Activated T-cell treated with anti-CD3 and anti-CD28 coated beads, Interleukin-2, amount 50 U/mL, for 72 hours (primary cell): ENCODE measurements at regions not wholly inside any gene's neighbourhood (a gene's known extent, or its start where the extent isn't known, plus 50 kb on each side); places are given as distances from the start of the nearest gene placed in this dataset.

Source experiments
- ATAC-seq, 2 donors: fragments of 150-1000 bp; cut with Tn5 transposase; replicated peaks in 1 of 2; 2 replicates each; pipeline ENCODE4 v1.10.0; 2021; ENCODE audit warnings: moderate library complexity in 2 of 2, mild to moderate bottlenecking in 1 of 2
- DNase-seq, 2 donors: peaks; one replicate each; pipeline ENCODE4 v3.0.0; 2021 to 2022; ENCODE audit warnings: mixed read lengths in 1 of 2
- H3K27ac Mint-ChIP-seq: one replicate; pipeline ENCODE4 v1.8.0; 2022; ENCODE audit warnings: mild to moderate bottlenecking, moderate library complexity, mixed read lengths
- H3K27me3 Mint-ChIP-seq: one replicate; pipeline ENCODE4 v1.8.0; 2022; ENCODE audit warnings: low read depth, mixed read lengths
- H3K36me3 Mint-ChIP-seq, 2 donors: one replicate each; pipeline ENCODE4 v1.8.0; 2022; ENCODE audit warnings: mixed read lengths in 2 of 2, mild to moderate bottlenecking in 1 of 2; ENCODE audit not compliant: insufficient read depth in 2 of 2
- H3K4me1 Mint-ChIP-seq: one replicate; pipeline ENCODE4 v1.8.0; 2022; ENCODE audit warnings: low read depth, mixed read lengths
- H3K4me3 Mint-ChIP-seq, 2 donors: one replicate each; pipeline ENCODE4 v1.8.0; 2022; ENCODE audit warnings: mild to moderate bottlenecking in 2 of 2, mixed read lengths in 2 of 2, moderate library complexity in 2 of 2
- H3K9me3 Mint-ChIP-seq, 2 donors: one replicate each; pipeline ENCODE4 v1.8.0; 2022; ENCODE audit warnings: mixed read lengths in 2 of 2

DNA sequence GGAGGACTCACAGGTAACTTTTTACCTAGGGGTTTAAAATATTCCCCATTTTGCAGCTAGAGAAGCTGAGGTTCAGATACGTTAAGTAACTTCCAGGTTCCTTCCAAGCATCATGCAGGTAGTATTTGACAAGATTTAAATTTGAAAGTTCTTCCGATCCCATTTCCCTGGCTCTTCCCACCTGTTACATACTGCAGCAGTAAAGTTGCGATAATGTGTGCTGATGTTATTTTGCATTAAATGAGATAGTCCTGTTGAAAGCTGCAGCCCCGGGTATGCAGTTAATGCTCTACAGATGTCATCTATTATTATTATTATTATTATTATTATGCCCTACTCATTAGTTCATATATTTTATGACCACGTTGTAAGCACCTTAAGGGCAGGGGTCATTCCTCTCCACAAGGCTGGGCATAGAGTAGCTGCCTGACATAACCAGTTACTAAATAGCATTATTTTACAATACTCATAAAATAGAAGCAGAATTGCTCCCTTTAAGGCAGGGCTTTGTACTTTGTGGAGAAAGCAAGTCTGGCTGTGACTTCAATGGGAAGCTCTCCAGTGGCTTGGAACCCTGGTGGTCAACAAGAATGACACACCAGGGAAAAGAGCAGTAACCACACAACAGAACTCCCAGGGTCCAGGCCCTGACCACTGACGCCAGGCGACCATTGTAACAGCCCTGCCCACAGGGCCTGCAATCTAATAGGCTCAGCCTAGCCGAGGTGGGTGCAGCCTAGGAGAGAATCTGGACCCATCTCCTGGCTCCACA, 90.8 kb upstream of the CALM2 start:
- no peak overlapping the region for H3K4me3 Mint-ChIP-seq
- no peaks in the 10 kb centered on the region for H3K4me1 Mint-ChIP-seq
- ATAC-seq (no peak), DNase-seq (no peak)
- H3K9me3 Mint-ChIP-seq: no peaks in the 10 kb centered on the region
- H3K27me3 Mint-ChIP-seq: no peaks in the 10 kb centered on the region
- no peaks in the 10 kb centered on the region for H3K36me3 Mint-ChIP-seq
- no peak overlapping the region for H3K27ac Mint-ChIP-seq

DNA sequence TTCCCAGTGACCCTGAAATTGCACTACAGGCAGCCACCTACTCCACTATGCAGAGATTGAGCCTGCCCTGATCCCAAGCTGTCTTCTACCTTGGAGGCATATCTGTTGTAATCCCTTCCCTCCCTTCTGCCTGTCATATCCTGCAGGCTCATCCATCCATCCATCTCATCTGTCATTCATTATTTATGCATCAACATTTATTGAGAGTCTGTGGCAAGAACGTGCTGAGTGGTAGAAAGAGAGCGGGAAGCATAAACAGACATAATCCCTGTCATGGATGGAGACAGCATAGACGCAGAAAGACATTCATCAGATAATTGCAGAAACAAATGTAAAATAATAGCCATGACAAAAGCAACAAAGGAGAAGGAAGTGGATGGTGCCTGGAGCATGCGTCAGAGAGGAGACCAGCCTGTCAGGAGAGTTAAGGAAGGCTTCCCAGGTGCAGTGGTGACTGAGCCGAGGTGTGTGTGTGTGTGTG, 89.5 kb upstream of the CALM2 start:
- H3K4me1 Mint-ChIP-seq: no peaks in the 10 kb centered on the region
- H3K36me3 Mint-ChIP-seq: no peaks in the 10 kb centered on the region
- no peak overlapping the region for H3K4me3 Mint-ChIP-seq
- DNase-seq (no peak), ATAC-seq (no peak)
- no peaks in the 10 kb centered on the region for H3K9me3 Mint-ChIP-seq
- no peaks in the 10 kb centered on the region for H3K27me3 Mint-ChIP-seq
- H3K27ac Mint-ChIP-seq: no peak overlapping the region

DNA sequence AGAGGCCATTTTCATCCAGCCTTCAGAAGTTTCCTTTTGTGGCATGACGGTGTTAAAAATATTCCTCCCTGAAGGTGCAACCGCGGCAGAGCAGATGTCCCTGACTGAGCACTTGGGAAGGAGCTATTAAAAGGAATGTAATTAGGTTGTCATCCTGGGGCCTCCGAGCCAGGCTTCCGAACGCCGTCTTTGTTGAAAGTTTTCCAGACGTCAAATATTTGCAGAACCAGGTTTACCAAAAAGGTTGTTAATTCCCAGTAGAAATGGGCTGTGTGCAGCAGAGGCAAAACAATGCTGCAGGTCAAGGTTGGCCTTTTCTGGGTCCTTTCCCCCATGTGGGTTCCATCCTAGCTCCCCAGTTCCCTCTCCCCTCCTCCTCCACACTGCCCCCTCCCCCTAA, 88.8 kb upstream of the CALM2 start:
- DNase-seq: no peak
- H3K27me3 Mint-ChIP-seq: no peaks in the 10 kb centered on the region
- H3K27ac Mint-ChIP-seq: no peak overlapping the region
- H3K4me3 Mint-ChIP-seq: no peak overlapping the region
- H3K4me1 Mint-ChIP-seq: no peaks in the 10 kb centered on the region
- H3K36me3 Mint-ChIP-seq: no peaks in the 10 kb centered on the region
- H3K9me3 Mint-ChIP-seq: no peaks in the 10 kb centered on the region
- no peak for ATAC-seq

DNA sequence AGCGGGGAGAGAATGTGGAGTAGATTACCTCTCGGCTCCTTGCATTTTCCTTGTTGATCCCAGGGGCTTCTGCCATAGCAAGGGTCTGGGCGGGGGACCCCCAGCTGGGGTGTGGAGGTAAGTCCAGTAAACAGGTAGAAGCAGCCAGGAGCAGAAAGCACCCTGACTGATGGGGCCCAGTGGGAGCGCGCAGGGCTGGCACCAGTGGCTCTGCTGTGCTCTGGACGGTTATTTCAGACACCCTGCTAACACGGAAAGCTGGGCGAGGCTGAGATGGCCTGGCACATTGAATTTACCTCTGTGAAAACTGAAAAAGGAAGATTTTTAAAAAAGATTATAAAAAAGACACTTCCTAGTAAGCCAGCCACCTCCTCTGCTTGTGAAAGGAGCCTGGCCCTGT, 88.4 kb upstream of the CALM2 start:
- Mint-ChIP-seq H3K27ac (no peak overlapping the region), H3K4me1 (no peaks in the 10 kb centered on the region), H3K9me3 (no peaks in the 10 kb centered on the region), H3K27me3 (no peaks in the 10 kb centered on the region), H3K4me3 (no peak overlapping the region), H3K36me3 (no peaks in the 10 kb centered on the region)
- ATAC-seq (no peak), DNase-seq (no peak)

DNA sequence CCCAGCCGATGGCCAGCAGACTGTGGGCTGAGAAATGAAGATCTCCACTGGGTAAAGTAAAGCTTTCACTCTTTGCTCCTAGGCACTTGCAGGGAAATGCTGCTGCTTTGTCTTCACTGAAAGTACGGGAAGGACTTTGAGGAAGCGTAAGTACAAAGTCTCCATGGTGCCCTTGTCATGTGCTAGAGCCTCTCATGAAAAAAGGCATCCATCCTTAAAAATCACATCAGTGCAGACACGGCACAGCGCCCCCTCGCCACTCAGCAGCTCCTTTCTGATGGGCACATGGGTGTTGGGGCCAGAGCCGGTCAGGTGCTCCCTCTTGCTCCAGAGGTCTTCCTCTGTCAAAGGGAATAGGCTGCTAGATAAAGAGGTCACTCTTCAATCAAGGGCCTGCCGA, 87.8 kb upstream of the CALM2 start:
- Mint-ChIP-seq H3K4me1 (no peaks in the 10 kb centered on the region), H3K27ac (no peak overlapping the region), H3K4me3 (no peak overlapping the region), H3K36me3 (no peaks in the 10 kb centered on the region), H3K9me3 (no peaks in the 10 kb centered on the region), H3K27me3 (no peaks in the 10 kb centered on the region)
- DNase-seq (no peak), ATAC-seq (no peak)

DNA sequence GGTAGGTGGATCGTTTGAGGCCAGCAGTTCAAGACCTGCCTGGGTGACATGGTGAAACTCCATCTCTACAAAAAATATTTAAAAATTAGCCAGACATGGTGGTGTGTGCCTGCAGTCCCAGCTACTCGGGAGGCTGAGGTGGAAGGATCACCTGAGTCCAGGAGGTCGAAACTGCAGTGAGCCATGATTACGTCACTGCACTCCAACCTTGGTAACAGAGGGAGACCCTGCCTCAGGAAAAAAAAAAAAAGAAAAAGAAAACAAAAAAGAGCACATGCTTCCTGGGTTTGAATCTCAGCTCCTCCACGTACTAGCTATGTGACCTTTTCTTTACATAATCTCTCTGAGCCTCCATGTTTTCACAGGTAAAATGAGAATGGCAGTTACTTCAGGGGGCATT, 86.3 kb upstream of the CALM2 start:
- H3K4me3 Mint-ChIP-seq: no peak overlapping the region
- DNase-seq (no peak), ATAC-seq (no peak)
- no peaks in the 10 kb centered on the region for H3K27me3 Mint-ChIP-seq
- no peaks in the 10 kb centered on the region for H3K36me3 Mint-ChIP-seq
- H3K9me3 Mint-ChIP-seq: no peaks in the 10 kb centered on the region
- H3K4me1 Mint-ChIP-seq: no peaks in the 10 kb centered on the region
- no peak overlapping the region for H3K27ac Mint-ChIP-seq

DNA sequence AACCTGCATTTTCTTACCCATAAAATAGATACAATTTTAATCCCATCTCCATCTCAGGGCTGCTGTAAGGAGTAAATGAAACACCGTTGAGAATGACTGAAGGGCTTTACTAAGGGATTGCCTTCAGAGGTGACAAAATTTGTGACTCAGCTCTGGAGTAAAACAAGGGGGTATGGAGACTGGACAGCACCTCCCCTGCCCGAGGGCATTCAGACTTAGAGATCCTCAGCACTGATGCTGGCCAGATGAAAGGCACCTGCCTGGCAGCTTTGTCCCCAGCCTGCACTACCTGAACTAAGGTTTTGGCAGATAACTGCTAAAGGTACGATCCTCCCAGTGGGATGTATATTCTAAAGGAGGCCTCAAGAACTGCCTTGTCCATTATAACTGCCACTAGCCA, 84.7 kb upstream of the CALM2 start:
- no peaks in the 10 kb centered on the region for H3K9me3 Mint-ChIP-seq
- H3K4me3 Mint-ChIP-seq: no peak overlapping the region
- H3K4me1 Mint-ChIP-seq: no peaks in the 10 kb centered on the region
- H3K27me3 Mint-ChIP-seq: no peaks in the 10 kb centered on the region
- no peaks in the 10 kb centered on the region for H3K36me3 Mint-ChIP-seq
- no peak overlapping the region for H3K27ac Mint-ChIP-seq
- ATAC-seq (no peak), DNase-seq (no peak)

DNA sequence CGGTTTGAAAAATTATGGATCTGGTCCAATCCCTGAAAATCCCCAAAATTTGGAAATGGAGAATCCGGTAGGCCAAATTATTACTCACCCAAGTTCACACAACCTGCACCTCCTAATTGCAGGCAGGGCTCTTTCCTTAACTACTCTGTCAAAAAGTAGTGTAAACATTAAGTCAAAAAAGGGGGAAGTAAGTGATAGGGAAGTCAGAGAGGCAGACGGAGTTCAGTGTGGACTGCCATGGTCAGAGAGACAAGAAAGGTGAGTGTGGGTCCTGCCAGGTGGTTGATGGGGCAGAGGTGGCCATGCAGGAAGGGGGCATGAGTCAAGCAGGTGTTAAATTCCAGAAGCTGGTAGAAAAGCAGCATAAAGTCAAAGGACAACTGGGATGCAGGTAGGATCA, 83.5 kb upstream of the CALM2 start:
- H3K4me1 Mint-ChIP-seq: no peaks in the 10 kb centered on the region
- DNase-seq (no peak), ATAC-seq (no peak)

DNA sequence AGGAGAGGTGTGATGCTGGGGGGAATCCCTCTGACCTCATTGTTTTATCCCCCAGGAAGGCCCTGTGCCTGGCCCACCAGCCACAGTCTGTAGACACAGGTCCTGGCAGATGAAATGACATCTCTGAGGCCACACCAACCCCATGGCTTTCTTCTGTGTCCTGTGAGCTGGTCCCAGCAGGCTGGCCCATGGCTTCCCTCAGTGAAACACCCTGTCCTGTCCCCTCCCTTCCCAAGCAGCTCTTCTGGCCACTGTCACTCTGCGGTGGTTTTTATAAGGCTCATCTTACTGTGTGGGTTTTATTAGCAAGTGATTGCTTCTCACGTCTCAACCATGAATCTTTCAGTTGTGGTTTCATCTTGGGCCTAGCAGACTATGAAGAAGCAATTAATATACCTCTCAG, 81.6 kb upstream of the CALM2 start:
- Mint-ChIP-seq H3K9me3 (no peaks in the 10 kb centered on the region), H3K27ac (no peak overlapping the region), H3K4me3 (no peak overlapping the region), H3K36me3 (no peaks in the 10 kb centered on the region), H3K4me1 (no peaks in the 10 kb centered on the region), H3K27me3 (no peaks in the 10 kb centered on the region)
- DNase-seq (no peak), ATAC-seq (no peak)

More for the DNA sequence above, 83.5 kb upstream of the CALM2 start:
- no peaks in the 10 kb centered on the region for H3K27me3 Mint-ChIP-seq
- H3K9me3 Mint-ChIP-seq: no peaks in the 10 kb centered on the region
- no peaks in the 10 kb centered on the region for H3K36me3 Mint-ChIP-seq
- H3K4me3 Mint-ChIP-seq: no peak overlapping the region
- H3K27ac Mint-ChIP-seq: no peak overlapping the region

DNA sequence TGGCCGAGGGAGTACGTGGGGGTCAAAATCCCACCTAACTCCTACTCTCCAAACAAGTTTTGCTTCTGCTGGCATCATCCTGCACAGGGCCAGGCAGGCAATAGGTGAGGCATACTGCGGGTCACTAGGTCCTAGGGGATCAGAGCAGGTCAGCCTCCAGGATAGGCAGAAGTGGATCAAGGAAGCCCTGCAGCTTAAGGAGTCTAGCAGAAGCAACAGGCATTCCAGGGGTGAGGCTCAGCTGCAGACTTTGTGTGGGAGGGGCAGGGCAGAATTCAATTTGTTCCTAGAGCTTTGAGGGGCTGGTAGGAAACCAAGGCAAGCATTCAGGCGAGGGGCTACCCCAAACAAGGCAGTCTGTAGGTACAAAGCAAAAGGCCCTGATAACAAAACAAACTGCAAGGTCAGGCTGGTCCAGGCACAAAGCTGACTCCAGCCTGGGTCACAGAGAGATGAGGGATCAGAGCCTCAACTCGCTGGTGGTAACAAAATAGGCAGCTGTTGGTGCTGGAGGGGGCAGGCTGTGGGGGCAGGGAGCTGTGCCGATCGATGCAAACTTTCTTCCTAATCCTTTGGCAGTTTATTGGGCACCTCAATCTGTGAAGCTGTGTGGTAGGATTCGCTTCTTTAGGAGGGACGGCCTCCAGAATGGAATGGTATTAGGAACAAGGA, 80.2 kb upstream of the CALM2 start:
- no peaks in the 10 kb centered on the region for H3K9me3 Mint-ChIP-seq
- no peak overlapping the region for H3K27ac Mint-ChIP-seq
- no peaks in the 10 kb centered on the region for H3K4me1 Mint-ChIP-seq
- DNase-seq (no peak), ATAC-seq (no peak)
- no peaks in the 10 kb centered on the region for H3K36me3 Mint-ChIP-seq
- no peak overlapping the region for H3K4me3 Mint-ChIP-seq
- H3K27me3 Mint-ChIP-seq: no peaks in the 10 kb centered on the region

DNA sequence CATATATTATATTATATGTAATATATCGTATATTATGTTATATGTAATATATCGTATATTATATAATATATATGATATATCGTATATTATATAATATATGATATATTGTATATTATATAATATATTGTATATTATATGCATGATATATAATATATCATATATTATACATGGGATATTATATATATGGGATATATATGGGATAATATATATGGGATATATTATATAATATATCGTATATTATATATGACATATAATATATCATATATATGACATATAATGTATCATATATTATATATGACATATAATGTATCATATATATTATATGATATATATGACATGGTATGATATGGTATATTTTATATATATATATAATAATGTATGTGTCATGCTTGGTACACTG, 79.5 kb upstream of the CALM2 start:
- no peak for DNase-seq
- H3K36me3 Mint-ChIP-seq: no peaks in the 10 kb centered on the region
- no peaks in the 10 kb centered on the region for H3K27me3 Mint-ChIP-seq
- no peak for ATAC-seq
- no peaks in the 10 kb centered on the region for H3K4me1 Mint-ChIP-seq
- no peak overlapping the region for H3K27ac Mint-ChIP-seq
- H3K4me3 Mint-ChIP-seq: no peak overlapping the region
- H3K9me3 Mint-ChIP-seq: no peaks in the 10 kb centered on the region

DNA sequence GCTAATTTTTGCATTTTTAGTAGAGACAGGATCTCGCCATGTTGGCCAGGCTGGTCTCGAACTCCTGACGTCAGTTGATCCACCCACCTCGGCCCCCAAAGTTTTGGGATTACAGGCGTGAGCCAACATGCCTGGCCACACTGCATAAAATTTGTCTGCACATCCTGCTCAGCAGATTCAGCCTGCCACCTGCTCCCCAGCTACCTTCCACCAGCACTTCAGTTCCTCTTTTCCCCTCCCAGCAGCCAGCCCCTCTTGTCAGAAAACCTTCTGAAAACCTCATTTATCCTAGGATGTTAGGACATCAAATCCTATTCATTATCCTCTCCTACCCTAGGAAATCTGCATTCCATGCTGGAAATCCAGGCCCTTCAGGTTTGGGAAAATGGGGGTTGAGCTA, 78.2 kb upstream of the CALM2 start:
- no peaks in the 10 kb centered on the region for H3K36me3 Mint-ChIP-seq
- ATAC-seq (no peak), DNase-seq (no peak)
- no peak overlapping the region for H3K4me3 Mint-ChIP-seq
- H3K4me1 Mint-ChIP-seq: no peaks in the 10 kb centered on the region
- no peaks in the 10 kb centered on the region for H3K9me3 Mint-ChIP-seq
- no peaks in the 10 kb centered on the region for H3K27me3 Mint-ChIP-seq
- no peak overlapping the region for H3K27ac Mint-ChIP-seq

DNA sequence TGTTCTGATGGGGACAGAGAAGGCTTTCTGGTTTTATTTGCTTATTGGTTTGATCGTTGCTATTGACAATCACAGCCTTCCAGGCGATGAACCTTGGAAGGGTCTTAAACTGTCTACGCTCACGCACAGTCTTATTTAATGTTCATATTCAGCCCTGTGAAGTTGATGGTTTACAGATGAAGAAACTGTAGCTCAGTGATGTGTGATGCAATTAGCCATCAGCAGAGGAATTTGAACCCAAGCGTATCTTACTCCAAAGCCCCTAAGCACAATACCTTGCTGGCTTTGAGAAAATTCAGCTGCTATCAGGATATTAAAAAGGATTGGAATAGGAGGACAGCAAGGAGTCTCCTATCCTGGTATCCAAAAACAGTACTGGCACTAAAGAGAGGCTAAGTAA, 77.1 kb upstream of the CALM2 start:
- ATAC-seq: no peak
- H3K9me3 Mint-ChIP-seq: no peaks in the 10 kb centered on the region
- no peak for DNase-seq
- no peaks in the 10 kb centered on the region for H3K36me3 Mint-ChIP-seq
- no peaks in the 10 kb centered on the region for H3K4me1 Mint-ChIP-seq
- no peak overlapping the region for H3K4me3 Mint-ChIP-seq
- no peak overlapping the region for H3K27ac Mint-ChIP-seq
- no peaks in the 10 kb centered on the region for H3K27me3 Mint-ChIP-seq

DNA sequence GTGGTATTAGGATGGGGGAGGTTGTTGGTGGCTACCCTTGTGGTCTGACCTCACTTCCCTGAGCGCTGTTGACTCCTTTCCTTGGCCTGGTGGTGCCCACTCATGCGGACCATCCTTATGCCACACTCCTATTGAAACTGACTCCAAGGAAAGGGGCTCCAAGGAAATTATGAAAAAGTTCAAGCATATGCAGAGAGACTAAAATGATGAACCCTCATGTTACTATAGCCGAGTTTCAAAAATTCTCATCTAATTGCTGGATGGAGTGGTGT, 75.0 kb upstream of the CALM2 start:
- Mint-ChIP-seq H3K27me3 (no peaks in the 10 kb centered on the region), H3K4me1 (no peaks in the 10 kb centered on the region), H3K36me3 (no peaks in the 10 kb centered on the region), H3K9me3 (no peaks in the 10 kb centered on the region), H3K4me3 (no peak overlapping the region), H3K27ac (no peak overlapping the region)
- ATAC-seq (no peak), DNase-seq (no peak)
